B cell (primary cell): ENCODE measurements at regions not wholly inside any gene's neighbourhood (a gene's known extent, or its start where the extent isn't known, plus 50 kb on each side); places are given as distances from the start of the nearest gene placed in this dataset.
"Not testable (repeated sequence)": the region's sequence is repeated elsewhere in the genome, so short reads cannot be mapped to it uniquely, and the experiment has no call there.

ENCODE experiments used
- ATAC-seq: fragments of 200-7000 bp; cut with Tn5 transposase; one replicate; pipeline ENCODE4 v1.10.0; 2021; ENCODE audit warnings: low read depth, mild to moderate bottlenecking, moderate number of reproducible peaks, moderate library complexity
- CTCF ChIA-PET: fragments of 350-600 bp; sonication (Branson Sonifier 250); formaldehyde crosslinking; loops from one replicate; lab custom pipeline; 2021; ENCODE audit warnings: antibody characterized with exemption, inconsistent platforms; lab: Charles Lee
- POLR2A ChIA-PET: fragments of 350-600 bp; sonication (Branson Sonifier 250); formaldehyde crosslinking; loops from one replicate; lab custom pipeline; 2021; ENCODE audit warnings: antibody characterized with exemption; lab: Charles Lee
- DNase-seq: peaks from one replicate; pipeline ENCODE4 v3.0.0; 2013
- H2AFZ ChIP-seq: 2 replicates; pipeline ENCODE4 v1.6.1; 2012; ENCODE audit warnings: mild to moderate bottlenecking, low read depth, low read length; ENCODE audit not compliant: insufficient read depth, poor library complexity, severe bottlenecking
- H3K27ac ChIP-seq, 2 donors: 1 replicate in 1 of 2; 2 replicates in 1 of 2; pipeline ENCODE4 v1.5.1; 2012 to 2013; ENCODE audit warnings: low read length in 2 of 2, mild to moderate bottlenecking in 2 of 2, moderate library complexity in 1 of 2
- H3K27me3 ChIP-seq, 4 experiments: fragments of 200-600 bp in 1 of 4; sonication (generic) in 1 of 4; replicated peaks in 1 of 4; 1 replicate in 2 of 4; 2 replicates in 2 of 4; pipeline versions ENCODE4 v1.6.1 to v1.7.0; 2013 to 2016; ENCODE audit warnings: low read length in 3 of 4, mild to moderate bottlenecking in 2 of 4, mixed read lengths in 1 of 4, moderate library complexity in 1 of 4; ENCODE audit not compliant: insufficient read depth in 4 of 4, control insufficient read depth in 3 of 4; ENCODE audit errors: control extremely low read depth in 1 of 4
- H3K36me3 ChIP-seq, 2 experiments: replicated peaks in 1 of 2; 1 replicate in 1 of 2; 2 replicates in 1 of 2; pipeline versions ENCODE4 v1.6.1 to v1.7.1; 2013; ENCODE audit warnings: low read length in 1 of 2; ENCODE audit not compliant: insufficient read depth in 2 of 2, control insufficient read depth in 1 of 2; ENCODE audit errors: control extremely low read depth in 1 of 2, extremely low read depth in 1 of 2
- H3K4me1 ChIP-seq, 2 donors: fragments of 200-600 bp in 1 of 2; sonication (generic) in 1 of 2; 1 replicate in 1 of 2; 2 replicates in 1 of 2; pipeline versions ENCODE4 v1.5.1 to v1.6.1; 2013 to 2017; ENCODE audit warnings: low read length in 2 of 2; ENCODE audit not compliant: control insufficient read depth in 2 of 2, insufficient read depth in 2 of 2
- H3K4me2 ChIP-seq: replicated peaks from 2 replicates; pipeline ENCODE3; 2012; ENCODE audit warnings: mild to moderate bottlenecking, low read depth, low read length; ENCODE audit not compliant: poor library complexity, severe bottlenecking
- H3K4me3 ChIP-seq, 5 experiments: fragments of 200-600 bp in 1 of 5; sonication (generic) in 1 of 5; 1 replicate in 3 of 5; 2 replicates in 2 of 5; pipeline versions ENCODE4 v1.5.1 to v1.7.0; 2011 to 2016; ENCODE audit warnings: low read length in 4 of 5, mild to moderate bottlenecking in 4 of 5, low read depth in 2 of 5, control low read depth in 1 of 5, moderate library complexity in 1 of 5; ENCODE audit not compliant: insufficient read depth in 1 of 5; ENCODE audit errors: control extremely low read depth in 1 of 5, extremely low read depth in 1 of 5
- H3K79me2 ChIP-seq: fragments of 200-600 bp; sonication (generic); one replicate; pipeline ENCODE4 v1.6.0; 2016; ENCODE audit warnings: low read length; ENCODE audit not compliant: control insufficient read depth, insufficient read depth
- H3K9ac ChIP-seq: fragments of 200-600 bp; sonication (generic); 2 replicates; pipeline ENCODE4 v1.6.1; 2017; ENCODE audit warnings: mild to moderate bottlenecking, low read length, moderate library complexity
- H3K9me3 ChIP-seq, 3 donors: one replicate each; pipeline versions ENCODE4 v1.6.1 to v1.7.1; 2013; ENCODE audit warnings: low read length in 2 of 3; ENCODE audit not compliant: control insufficient read depth in 2 of 3, insufficient read depth in 1 of 3; ENCODE audit errors: control extremely low read depth in 1 of 3
- H4K20me1 ChIP-seq: 2 replicates; pipeline ENCODE4 v1.6.0; 2012; ENCODE audit warnings: mild to moderate bottlenecking, low read length; ENCODE audit not compliant: insufficient read depth, control insufficient read depth, poor library complexity, severe bottlenecking
- H3K27ac Mint-ChIP-seq: one replicate; pipeline ENCODE4 v1.8.0; 2021; ENCODE audit warnings: mixed read lengths
- H3K27me3 Mint-ChIP-seq: one replicate; pipeline ENCODE4 v1.8.0; 2021; ENCODE audit warnings: mixed read lengths
- H3K4me1 Mint-ChIP-seq: one replicate; pipeline ENCODE4 v1.8.0; 2021; ENCODE audit warnings: mixed read lengths
- H3K4me3 Mint-ChIP-seq: one replicate; pipeline ENCODE4 v1.8.0; 2021; ENCODE audit warnings: mixed read lengths
- H3K9me3 Mint-ChIP-seq: one replicate; pipeline ENCODE4 v1.8.0; 2022; ENCODE audit warnings: mixed read lengths; ENCODE audit not compliant: insufficient read depth
- EZH2 ChIP-seq: IDR thresholded peaks from 2 replicates; pipeline ENCODE4 v1.6.1; 2012; ENCODE audit warnings: borderline replicate concordance, low read depth, mild to moderate bottlenecking, moderate library complexity, low read length; ENCODE audit not compliant: insufficient read depth, poor library complexity, severe bottlenecking
- WGBS: methylation state at CpG from one replicate; pipeline ENCODE4 v1.1.5; 2013; ENCODE audit warnings: missing lambda C conversion rate; ENCODE audit not compliant: insufficient coverage; 5-methylcytosine and 5-hydroxymethylcytosine counted together
- intact Hi-C: fragments of 100-400 bp; cut with micrococcal nuclease; formaldehyde crosslinking; loops from one replicate; pipeline ENCODE4 v1.10.0; 2022
- TF ChIP-seq, protein P1 (sequence below): fragments of 200-600 bp; IDR thresholded peaks from one replicate; pipeline ENCODE4 v1.8.0; 2022; ENCODE audit warnings: antibody characterized with exemption, mild to moderate bottlenecking

DNA sequence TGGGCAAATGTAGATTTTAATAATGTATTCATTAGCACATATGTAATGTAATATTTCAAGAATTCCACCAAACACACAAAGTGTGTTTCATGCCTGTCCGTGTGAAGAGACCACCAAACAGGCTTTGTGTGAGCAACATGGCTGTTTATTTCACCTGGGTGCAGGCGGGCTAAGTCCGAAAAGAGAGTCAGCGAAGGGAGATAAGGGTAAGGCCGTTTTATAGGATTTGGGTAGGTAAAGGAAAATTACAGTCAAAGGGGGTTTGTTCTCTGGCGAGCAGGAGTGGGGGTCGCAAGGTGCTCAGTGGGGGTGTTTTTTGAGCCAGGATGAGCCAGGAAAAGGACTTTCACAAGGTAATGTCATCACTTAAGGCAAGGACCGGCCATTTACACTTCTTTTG, 875.8 kb downstream of the TBL1XR1 start:
- H3K9me3 ChIP-seq, H3K27ac ChIP-seq, H3K4me1 Mint-ChIP-seq, H3K4me1 ChIP-seq, H3K27ac Mint-ChIP-seq, H2AFZ ChIP-seq, ATAC-seq, H3K27me3 ChIP-seq, H4K20me1 ChIP-seq, H3K9ac ChIP-seq, H3K4me3 ChIP-seq, H3K4me3 Mint-ChIP-seq, H3K79me2 ChIP-seq, H3K36me3 ChIP-seq, DNase-seq, POLR2A ChIA-PET, H3K4me2 ChIP-seq, intact Hi-C loops, CTCF ChIA-PET, H3K9me3 Mint-ChIP-seq, H3K27me3 Mint-ChIP-seq: not testable (repeated sequence)
- 83% methylated on average over 2 of the region's 8 CpGs for WGBS

DNA sequence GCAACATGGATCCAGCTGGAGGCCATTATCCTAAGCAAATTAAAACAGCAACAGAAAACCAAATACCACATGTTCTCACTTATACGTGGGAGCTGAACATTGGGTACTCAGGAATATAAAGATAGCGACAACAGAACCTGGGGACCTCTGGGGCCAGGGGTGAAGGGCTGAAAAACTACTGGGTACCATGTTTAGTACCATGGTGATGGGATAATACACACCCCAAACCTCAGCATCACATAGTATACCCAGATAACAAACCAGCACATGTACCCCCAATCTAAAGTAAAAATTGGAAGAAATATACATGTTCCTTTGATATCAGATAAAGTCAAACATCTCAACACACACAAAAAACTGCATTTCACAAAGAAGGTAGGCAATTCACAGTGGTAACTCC, 876.2 kb downstream of the TBL1XR1 start:
- no peaks in the 10 kb centered on the region for H4K20me1 ChIP-seq
- intact Hi-C loops, result no loop called here
- H3K4me3 Mint-ChIP-seq, result no peak overlapping the region
- no peaks in the 10 kb centered on the region for H3K27me3 ChIP-seq
- H3K4me1 Mint-ChIP-seq, result no peaks in the 10 kb centered on the region
- H3K27ac ChIP-seq, result no peak overlapping the region
- H3K4me2 ChIP-seq, result no peak overlapping the region
- H3K9me3 Mint-ChIP-seq, result no peaks in the 10 kb centered on the region
- ATAC-seq (no peak), DNase-seq (no peak)
- H3K79me2 ChIP-seq, result no peaks in the 10 kb centered on the region
- H3K4me3 ChIP-seq, result no peak overlapping the region
- no peak overlapping the region for H3K27ac Mint-ChIP-seq
- no peaks in the 10 kb centered on the region for H3K4me1 ChIP-seq
- no peak overlapping the region for H3K9ac ChIP-seq
- TF ChIP-seq, protein P1, sequence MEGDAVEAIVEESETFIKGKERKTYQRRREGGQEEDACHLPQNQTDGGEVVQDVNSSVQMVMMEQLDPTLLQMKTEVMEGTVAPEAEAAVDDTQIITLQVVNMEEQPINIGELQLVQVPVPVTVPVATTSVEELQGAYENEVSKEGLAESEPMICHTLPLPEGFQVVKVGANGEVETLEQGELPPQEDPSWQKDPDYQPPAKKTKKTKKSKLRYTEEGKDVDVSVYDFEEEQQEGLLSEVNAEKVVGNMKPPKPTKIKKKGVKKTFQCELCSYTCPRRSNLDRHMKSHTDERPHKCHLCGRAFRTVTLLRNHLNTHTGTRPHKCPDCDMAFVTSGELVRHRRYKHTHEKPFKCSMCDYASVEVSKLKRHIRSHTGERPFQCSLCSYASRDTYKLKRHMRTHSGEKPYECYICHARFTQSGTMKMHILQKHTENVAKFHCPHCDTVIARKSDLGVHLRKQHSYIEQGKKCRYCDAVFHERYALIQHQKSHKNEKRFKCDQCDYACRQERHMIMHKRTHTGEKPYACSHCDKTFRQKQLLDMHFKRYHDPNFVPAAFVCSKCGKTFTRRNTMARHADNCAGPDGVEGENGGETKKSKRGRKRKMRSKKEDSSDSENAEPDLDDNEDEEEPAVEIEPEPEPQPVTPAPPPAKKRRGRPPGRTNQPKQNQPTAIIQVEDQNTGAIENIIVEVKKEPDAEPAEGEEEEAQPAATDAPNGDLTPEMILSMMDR, result no peak
- TF ChIP-seq EZH2, result no peak
- H3K27me3 Mint-ChIP-seq, result no peaks in the 10 kb centered on the region
- H3K9me3 ChIP-seq, result no peaks in the 10 kb centered on the region
- WGBS, result 100% methylated on average over 1 of the region's 2 CpGs
- no peaks in the 10 kb centered on the region for H3K36me3 ChIP-seq
- ChIA-PET CTCF (no interaction called here), POLR2A (no interaction called here)
- H2AFZ ChIP-seq, result no peak overlapping the region
